ENCODE measurements at regions not wholly inside any gene's neighbourhood (a gene's known extent, or its start where the extent isn't known, plus 50 kb on each side); places are given as distances from the start of the nearest gene placed in this dataset.

DNA sequence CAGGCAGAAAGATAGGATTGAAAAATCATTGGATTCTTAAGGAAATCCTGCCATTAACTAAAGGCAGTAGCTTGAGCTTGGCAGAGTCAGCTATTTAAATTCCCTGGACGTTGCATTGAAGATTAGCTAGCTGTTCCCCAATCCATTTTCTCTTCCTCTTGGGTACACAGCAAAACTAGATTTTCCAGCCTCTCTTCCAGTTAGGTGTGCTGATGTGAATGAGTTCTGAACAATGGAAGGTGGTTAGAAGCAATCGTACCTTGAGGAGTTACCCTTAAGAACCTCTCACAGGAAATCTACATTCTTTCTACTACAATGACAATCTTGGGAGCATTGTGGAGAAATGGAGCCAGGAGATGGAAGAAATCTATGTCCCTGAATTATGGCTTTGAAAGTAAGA, 383.2 kb upstream of the TBL1XR1 start:
- H3K9me1 ChIP-seq (replicated peaks; ENCODE audit: control insufficient read depth, extremely low read depth, insufficient read depth, low read length), result no peaks in the 10 kb centered on the region
- no peak overlapping the region for H3K4me2 ChIP-seq (ENCODE audit: insufficient read depth, low read length)
- no peak overlapping the region for H3K27ac ChIP-seq (ENCODE audit: insufficient read depth, low read depth, low read length)
- no peak overlapping the region for H3K4me3 ChIP-seq (replicated peaks in 1 of 3; ENCODE audit: insufficient read depth in 1 of 3, low read depth in 1 of 3, low read length in 3 of 3)
- no peak for DNase-seq (ENCODE audit: low read depth, low spot score)
- dilution Hi-C loops (cut with MboI; ENCODE audit: extremely low pct_ligation_motif_present, low sequenced_read_pairs) (no loop called here), intact Hi-C loops (cut with micrococcal nuclease) (no loop called here)
- CTCF ChIA-PET, result interaction anchor here (0.8 kb wide), 1 partner anchor 47 kb away, joined by 3 read pairs; no protein-coding TSS in a partner anchor
- TF ChIP-seq, protein P1, sequence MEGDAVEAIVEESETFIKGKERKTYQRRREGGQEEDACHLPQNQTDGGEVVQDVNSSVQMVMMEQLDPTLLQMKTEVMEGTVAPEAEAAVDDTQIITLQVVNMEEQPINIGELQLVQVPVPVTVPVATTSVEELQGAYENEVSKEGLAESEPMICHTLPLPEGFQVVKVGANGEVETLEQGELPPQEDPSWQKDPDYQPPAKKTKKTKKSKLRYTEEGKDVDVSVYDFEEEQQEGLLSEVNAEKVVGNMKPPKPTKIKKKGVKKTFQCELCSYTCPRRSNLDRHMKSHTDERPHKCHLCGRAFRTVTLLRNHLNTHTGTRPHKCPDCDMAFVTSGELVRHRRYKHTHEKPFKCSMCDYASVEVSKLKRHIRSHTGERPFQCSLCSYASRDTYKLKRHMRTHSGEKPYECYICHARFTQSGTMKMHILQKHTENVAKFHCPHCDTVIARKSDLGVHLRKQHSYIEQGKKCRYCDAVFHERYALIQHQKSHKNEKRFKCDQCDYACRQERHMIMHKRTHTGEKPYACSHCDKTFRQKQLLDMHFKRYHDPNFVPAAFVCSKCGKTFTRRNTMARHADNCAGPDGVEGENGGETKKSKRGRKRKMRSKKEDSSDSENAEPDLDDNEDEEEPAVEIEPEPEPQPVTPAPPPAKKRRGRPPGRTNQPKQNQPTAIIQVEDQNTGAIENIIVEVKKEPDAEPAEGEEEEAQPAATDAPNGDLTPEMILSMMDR (IDR thresholded peaks at IDR 0.05; ENCODE audit: extremely low read depth in 1 of 2, insufficient read depth in 1 of 2, low read depth in 1 of 2, low read length in 2 of 2), result no peak
- TF ChIP-seq JUN (IDR thresholded peaks at IDR 0.05; ENCODE audit: borderline replicate concordance, insufficient read depth, insufficient read length, low read depth), result no peak
- TF ChIP-seq GATA2 (IDR thresholded peaks at IDR 0.05; ENCODE audit: insufficient read depth, insufficient read length, low read depth, low read length), result no peak
- TF ChIP-seq, protein P2, sequence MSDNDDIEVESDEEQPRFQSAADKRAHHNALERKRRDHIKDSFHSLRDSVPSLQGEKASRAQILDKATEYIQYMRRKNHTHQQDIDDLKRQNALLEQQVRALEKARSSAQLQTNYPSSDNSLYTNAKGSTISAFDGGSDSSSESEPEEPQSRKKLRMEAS (IDR thresholded peaks at IDR 0.05; ENCODE audit: insufficient read depth, insufficient read length), result no peak
- no peak for TF ChIP-seq POLR2A (IDR thresholded peaks at IDR 0.05; ENCODE audit: low read depth, low read length)
- no peak for TF ChIP-seq MYC (IDR thresholded peaks at IDR 0.05; ENCODE audit: low read depth, low read length)
- no peak for TF ChIP-seq POLR2AphosphoS5 (IDR thresholded peaks at IDR 0.05; ENCODE audit: insufficient read depth, low read depth, low read length)
- no peak for TF ChIP-seq EZH2 (IDR thresholded peaks at IDR 0.05; ENCODE audit: borderline replicate concordance, low read depth, low read length, severe bottlenecking)
- TF ChIP-seq FOS (IDR thresholded peaks at IDR 0.05; ENCODE audit: borderline replicate concordance, insufficient read depth, low read length), result no peak
- no peaks in the 10 kb centered on the region for H3K36me3 ChIP-seq (ENCODE audit: control insufficient read depth in 2 of 2, extremely low read depth in 1 of 2, insufficient read depth in 2 of 2, low read length in 2 of 2)
- H3K4me1 ChIP-seq (ENCODE audit: control insufficient read depth, extremely low read depth, insufficient read depth, low read length), result no peaks in the 10 kb centered on the region
- no peaks in the 10 kb centered on the region for H3K27me3 ChIP-seq (ENCODE audit: control insufficient read depth in 2 of 2, insufficient read depth in 2 of 2, low read length in 2 of 2)
- H3K79me2 ChIP-seq (ENCODE audit: control insufficient read depth, insufficient read depth, low read length), result no peaks in the 10 kb centered on the region
- no peaks in the 10 kb centered on the region for H4K20me1 ChIP-seq (replicated peaks; ENCODE audit: control insufficient read depth, extremely low read depth, insufficient read depth, low read length)
- peak; percentile 33 for FAIRE-seq
- H2AFZ ChIP-seq (ENCODE audit: low read depth, low read length), result no peak overlapping the region
- no peak overlapping the region for H3K9ac ChIP-seq (replicated peaks; ENCODE audit: extremely low read depth, insufficient read depth, low read length)
- POLR2A ChIA-PET, result no interaction called here
- H3K9me3 ChIP-seq (replicated peaks; ENCODE audit: control insufficient read depth, insufficient read depth, low read length), result no peaks in the 10 kb centered on the region
- no TSS peak for BruUV-seq (replicated peaks)
